ENCODE measurements at regions not wholly inside any gene's neighbourhood (a gene's known extent, or its start where the extent isn't known, plus 50 kb on each side); places are given as distances from the start of the nearest gene placed in this dataset.

DNA sequence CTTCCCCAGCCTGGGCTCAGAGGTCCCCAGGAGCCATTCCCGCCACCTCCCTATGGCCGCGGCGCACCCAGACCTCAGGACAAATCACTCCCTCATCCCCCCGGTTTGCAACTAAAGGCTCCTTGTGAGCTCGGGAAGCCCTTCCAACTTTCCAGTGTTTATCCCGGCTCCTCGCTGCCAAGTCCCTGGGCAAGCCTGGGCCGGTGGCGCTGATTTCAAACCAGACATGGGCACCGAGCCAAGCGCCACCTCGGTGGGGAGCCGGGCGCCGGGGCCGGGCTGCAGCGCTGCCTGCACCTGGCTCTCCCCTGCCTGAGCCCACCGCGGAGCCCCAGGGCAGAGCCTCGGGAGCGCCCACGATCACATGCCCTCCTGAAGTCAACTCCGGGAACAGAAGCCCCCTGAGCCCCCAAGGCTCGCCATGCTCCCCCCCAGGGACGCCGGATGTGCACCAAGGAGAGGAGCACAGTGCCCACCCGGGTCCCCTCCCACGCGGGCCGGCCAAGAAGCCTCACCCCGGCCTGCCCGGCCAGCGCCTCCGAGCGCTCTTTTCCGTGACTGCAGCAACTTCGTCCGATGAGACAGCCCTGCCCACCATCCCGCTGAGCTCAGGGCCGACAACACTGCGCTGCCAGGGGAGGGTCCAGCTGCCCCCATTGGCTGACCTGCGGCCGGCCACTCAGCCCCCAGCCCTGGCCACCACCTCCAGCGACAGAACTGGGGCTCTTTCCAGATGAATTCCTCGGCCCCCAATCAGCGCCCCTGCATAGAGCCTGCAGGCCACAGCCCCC lies 50.0 kb downstream of the NCOR2 start:
- DNase-seq (ENCODE audit: low spot score): peak; percentile 58

DNA sequence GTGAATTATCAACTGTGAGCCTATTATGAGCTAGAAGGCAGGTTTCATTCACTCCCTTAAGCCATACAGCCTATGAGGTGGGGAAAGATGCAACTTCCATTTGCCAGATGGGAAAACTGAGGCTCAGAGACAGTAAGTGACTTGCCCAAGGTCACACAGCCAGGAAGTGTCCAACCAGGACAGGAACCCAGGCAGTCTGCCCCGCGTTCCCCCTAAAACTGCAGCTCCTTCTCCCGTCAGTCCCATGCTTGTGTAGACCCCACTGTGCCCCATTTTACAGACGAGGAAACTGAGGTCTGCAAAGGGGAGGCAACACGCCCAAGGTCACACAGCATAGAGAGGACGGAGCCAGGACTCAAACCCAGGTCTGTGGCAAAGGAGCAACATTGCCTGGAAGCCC lies 50.6 kb downstream of the NCOR2 start:
- no peak for DNase-seq (ENCODE audit: low spot score)

DNA sequence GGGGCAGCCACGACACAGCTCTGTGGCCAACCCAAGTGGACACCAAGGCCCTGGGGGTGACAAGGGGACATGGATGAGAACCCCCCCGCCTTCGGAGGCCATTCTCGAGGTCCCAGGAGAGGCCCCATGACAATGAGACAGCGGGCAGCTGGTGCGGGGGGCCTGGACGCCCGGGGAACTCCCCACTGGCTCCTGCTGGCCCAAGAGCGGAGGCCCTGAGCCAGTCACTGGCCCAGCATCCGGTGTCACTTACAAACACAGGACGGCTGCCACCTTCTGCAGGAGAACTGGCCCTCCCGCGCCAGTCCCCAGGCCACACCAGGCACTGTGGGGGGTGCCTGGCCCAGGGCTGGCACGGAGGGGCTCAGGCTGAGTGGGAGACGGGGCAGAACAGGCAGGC lies 51.4 kb downstream of the NCOR2 start:
- DNase-seq (ENCODE audit: low spot score): no peak

DNA sequence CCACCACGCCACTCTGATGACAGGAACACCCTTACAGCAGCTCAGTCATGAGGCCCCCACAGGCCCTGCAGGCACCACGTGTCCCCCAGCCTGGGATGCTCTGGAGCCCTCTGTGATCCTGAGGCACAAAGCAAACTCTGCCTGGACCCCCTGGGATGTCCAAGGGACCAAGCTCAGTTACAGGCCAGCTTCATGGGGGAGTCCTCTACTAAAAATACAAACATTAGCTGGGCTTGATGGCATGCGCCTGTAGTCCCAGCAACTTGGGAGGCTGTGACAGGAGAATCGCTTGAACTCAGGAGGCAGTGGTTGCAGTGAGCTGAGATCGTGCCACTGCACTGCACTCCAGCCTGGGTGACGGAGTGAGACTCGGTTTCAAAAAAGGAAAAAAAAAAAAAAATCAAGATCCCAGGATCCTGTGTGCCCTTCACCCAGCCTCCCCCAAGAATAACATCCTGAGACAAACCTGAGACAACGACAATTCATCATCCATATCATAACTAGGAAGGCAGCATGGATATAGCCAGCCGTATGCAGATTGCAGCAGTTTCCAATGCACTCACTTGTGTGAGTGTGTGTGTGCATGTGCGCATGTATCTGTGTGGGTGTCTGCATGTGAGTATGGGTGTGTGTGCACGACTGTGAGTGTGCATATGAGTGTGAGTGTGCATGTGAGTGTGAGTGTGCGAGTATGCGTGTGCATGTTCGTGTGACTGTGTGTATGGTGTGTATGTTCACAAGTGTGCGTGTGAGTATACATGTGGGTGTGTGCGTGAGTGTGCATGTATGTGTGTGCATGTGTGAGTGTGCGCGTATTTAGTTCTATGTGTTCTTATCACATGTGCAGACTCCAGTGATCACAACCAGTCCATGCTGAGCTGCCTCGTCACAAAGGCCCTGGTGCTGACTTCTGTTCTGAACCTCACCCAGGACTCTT lies 52.1 kb downstream of the NCOR2 start:
- DNase-seq (ENCODE audit: low spot score): no peak

DNA sequence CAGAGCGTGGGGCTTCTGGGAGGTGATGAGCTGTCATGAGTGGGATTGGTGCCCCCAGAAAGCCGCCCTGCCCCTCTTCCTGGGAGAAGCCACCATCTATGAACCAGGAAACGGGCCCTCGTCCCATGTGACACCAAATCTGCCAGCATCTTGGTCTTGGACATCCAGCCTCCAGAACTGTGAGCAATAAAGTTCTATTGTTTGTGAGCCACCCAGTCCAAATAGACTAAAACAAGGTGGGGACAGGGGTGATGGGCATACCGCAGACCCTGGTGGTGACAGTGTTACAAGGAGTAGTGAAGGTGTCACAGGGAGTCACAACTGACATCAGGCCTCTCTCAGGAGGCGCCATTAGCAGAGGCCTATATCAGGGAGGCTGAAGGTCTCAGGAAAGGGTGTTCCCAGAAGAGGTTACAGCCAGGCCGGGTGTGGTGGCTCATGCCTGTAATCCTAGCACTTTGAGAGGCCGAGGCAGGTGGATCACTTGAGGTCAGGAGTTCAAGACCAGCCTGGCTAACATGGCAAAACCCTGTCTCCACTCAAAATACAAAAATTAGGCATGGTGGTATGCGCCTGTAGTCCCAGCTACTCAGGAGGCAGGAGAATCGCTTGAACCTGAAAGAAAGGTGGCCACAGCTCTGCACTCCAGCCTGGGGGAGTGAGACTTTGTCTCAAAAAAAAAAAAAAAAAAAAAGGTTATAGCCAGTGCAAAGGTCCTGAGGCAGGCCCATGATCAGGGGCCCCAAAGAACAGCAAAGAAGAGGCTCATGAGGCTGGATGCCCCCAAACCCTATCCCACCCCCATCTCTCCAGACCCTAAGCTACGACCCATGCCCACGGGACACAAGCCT lies 53.0 kb downstream of the NCOR2 start:
- no peak for DNase-seq (ENCODE audit: low spot score)

DNA sequence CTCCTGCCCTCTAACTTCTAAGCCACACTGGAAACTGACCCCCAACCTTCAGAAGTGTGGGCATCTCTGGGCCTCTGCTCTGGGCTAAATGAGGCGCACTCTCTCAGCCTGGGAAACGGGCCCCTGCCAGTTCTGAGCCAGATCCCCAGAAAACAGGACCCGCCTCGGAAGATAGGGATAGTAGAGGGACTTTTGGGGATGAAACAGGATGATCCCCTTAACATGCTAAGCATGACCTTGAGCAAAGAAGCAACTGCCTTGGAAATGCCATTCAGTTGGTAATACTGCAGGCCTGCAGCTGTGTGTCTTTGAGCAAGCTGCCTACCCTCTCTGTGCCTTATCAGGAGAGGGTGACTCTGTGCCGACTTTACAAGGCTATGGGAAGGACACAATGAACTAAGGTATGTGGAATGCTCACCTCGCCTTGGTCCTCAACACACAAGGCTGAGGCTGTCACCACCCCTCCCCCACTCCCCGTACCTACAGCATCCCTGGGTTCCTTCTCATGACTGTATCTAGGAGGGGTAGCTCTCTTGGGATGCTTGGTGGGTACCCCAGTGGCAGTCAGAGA lies 54.0 kb downstream of the NCOR2 start:
- no peak for DNase-seq (ENCODE audit: low spot score)

DNA sequence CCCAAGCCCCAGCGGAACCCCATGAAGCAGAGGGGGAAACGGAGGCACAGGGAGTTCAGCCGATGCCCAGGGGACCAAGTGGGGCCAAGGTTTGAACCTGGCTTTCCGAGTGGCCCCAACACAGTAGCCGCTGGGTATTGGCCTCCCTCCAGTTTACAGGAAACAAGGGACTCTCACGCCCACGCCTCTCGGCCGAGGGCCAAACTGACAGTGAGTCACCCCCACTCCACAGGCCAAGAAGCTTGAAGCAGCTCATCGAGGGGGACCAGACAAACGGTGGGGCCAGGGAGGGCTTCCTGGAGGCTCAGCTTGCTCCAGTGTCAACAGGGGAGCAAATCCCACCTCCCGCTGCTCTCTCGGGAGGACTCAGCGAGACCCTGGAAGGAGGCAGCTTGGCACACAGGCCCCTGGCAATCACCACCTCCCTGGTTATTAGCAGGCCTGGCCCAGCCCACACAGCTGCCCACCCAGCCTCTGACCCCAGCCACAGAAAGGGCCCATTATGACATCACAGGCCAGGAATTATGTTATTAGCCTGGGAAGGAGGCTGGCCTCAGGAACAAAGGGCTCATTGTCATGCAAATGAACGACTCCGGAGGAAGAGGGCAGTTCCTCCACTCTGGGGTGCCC lies 54.6 kb downstream of the NCOR2 start:
- peak; percentile 83 for DNase-seq (ENCODE audit: low spot score)

DNA sequence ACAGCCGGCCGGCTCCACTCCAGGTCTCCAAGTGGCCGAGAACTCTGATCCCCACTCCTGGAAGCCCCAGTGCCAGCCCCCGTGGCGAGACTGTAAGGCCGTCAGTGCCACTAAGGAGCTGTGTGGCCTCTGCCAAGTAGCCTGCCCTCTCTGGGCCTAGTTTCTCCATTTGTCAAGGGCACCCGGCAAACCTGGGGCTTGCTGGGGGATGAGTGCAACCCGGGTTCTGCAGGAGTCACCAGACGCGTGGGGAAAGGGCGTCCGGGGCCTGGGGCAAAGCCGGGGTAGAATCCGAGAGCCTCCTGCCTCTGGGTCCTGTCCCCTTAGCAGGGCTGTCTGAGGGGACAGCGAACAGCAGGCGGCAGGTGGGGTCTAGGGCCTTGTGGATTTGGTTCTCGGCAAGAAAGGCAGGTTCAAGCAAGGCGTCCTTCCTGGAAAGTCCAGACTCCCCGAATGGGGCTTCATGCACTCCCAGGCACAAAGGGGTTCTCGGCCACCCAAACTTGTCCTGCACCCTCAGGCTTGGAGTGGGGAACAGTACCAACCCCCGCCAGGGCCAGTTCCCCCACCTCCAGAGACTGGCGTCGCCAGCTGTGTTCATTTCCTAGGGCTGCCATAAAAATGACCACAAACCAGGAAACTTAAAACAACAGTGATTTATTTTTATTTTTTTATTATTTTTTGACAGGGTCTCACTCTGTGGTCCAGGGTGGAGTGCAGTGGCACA lies 56.0 kb downstream of the NCOR2 start:
- DNase-seq (ENCODE audit: low spot score): no peak

DNA sequence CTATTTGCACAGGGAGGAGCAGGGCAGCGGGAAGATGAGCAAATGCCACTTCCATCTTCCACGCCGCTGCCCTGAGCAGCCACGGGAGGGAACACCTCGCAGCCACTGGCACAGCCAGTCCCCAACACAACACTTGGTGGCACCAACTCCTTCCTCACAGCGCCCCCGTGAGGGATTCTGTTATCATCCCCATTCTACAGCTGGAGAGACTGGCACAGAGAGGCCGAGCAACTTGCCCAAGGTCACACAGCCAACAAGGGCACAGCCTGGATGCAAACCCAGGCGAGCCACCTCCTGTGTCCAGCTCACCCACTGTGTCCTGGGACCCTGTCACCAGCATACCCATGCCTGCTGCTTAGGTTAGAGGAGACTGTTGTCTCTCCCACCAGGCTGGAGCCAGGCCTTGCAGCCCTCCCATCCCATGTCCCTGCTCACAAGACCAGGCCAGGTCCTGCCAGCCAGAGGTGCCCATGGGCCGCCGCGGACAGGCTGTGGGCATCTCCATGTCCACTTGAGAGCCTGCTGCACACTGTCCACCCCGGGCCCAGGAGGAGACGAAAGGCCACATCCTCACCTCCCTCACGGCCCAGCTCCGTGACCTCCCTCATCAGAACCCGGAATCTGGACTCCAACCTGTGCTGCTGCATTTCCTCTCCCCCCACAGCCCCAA lies 57.0 kb downstream of the NCOR2 start:
- no peak for DNase-seq (ENCODE audit: low spot score)

DNA sequence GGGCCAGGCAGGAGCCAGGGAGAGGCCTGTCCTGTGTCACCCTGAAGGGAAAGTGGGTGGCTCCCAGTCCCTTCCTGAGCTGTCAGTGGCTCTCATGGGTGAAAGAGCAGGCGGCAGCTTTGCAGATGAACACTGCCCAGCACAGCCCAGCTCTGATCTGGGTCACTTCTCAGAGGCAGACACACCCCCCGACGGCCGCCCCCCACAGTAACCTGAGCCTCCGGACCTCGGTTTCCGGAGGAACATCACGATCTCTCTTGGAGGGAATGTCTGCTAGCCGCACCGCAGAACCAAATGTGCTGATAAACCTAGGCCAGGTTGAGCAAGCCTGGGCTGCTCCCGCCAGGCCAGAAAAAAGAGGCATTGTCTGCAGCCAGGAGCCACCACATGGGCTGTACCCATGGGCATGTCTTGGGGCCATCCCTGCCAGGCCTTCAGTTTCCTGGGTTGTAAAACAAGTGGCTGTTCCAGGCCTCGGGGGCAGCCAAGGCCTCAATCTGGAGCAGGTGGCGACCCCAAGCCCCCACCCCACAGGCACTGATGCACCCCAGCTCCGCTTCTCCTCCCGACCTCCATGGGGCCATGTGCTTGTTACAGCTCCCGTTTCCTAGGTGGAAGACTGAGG lies 57.6 kb downstream of the NCOR2 start:
- DNase-seq (ENCODE audit: low spot score): peak; percentile 59

DNA sequence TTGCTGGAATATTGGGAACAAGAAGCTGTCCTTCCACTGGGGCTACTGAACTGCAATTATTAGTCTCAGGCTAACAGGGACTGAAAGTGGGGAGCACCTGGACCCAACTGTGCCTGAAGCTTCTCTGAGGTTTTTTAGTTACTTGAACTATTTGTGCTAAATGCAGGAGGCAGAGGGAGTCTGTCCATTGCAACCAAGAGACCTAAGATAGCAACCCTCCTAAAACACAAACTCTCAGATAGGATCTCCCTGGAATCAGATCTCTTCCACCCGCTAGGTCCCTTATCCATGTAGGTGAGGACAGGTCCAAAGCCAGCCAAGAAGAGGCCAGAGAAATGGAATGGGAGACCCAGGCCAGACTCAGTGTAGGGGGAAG lies 58.1 kb downstream of the NCOR2 start:
- no peak for DNase-seq (ENCODE audit: low spot score)

DNA sequence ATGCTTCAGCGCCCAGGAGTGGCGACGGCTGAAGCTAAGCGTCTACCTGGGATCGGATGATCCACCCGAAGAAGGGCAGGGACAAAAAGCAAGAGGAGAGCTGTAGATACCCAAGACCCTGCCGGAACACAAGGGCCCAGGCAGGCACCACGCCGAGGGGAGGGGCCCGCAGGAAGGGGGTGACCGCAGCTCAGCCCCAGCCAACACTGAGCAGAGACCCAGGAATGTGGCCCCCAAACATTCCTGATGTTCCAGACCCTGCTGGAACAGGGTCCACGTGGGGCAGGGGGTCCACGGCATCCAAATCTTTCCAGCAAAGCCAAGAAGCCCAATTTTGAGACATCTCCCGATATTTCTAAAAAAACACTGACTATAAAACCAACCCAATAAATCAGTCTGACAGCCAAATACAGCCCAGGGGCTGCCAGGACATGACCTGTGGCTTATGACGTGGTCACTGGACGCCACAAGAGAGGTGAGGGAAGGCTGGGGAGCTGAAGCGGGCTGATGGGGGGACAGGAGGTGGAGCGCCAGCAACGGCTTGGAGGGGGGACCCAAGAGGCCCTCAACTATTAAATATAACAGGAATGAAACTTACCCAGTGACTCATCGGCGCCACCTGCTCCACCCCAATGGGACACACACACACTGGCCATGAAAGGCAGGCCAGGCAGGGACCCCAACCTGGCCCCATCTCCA lies 58.9 kb downstream of the NCOR2 start:
- no peak for DNase-seq (ENCODE audit: low spot score)

DNA sequence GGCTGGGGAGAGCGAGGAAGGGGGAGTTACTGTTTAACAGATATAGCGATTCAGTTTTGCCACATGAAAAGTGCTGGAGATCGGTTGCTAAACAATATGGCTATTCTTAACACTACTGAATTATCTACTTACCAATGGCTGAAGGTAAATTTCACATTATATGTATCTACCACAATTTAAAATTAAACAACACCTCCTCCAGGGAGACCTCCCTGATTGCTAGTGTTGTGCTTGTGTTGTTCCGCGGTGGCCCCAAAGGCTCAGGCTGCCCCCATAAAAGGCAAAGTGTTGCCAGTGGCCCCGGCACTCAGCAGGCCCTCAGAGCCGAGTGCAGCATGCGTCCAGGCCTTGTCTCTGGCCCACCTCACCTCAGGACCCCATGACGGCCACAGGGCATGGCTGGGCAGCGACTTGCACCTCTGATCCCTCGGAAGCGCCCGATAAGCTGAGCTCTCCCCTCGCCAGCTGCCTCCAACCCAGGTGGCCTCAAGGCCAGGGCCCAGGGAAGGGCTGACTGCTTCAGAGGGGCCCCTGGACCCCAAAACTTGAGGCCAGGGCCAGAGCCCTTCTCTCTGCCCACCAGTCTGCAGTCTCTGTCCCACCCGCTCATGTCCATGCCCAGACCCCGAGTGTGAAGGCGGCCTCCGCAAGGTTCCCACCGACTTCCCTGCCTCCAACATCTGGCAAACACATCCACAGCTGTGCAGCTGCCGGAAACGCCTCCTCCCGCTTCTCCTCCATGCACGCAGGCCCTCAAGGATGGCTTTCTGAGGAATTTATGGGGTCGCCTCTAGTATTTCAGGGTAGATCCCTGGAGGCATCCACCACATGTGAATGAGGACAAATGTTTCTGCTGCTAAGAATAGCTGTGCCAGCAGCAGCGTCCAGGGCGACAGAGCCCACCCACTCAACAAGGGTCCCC lies 60.0 kb downstream of the NCOR2 start:
- peak; percentile 26 for DNase-seq (ENCODE audit: low spot score)

DNA sequence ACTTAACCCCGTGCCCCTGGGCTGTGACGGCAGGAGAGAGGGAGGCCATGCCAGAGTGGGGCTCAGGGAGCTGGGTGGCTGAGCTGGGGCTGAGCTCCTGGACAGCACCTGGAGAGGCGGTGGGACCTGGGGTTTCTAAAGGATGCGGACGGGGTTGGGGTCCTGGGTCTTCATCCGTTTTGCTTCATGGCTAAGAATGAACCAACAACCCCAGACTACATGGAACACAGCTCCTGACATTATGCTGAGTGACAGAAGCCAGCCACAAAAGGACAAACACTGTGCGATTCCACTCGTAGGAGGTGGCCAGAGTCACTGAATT lies 60.6 kb downstream of the NCOR2 start:
- no peak for DNase-seq (ENCODE audit: low spot score)

DNA sequence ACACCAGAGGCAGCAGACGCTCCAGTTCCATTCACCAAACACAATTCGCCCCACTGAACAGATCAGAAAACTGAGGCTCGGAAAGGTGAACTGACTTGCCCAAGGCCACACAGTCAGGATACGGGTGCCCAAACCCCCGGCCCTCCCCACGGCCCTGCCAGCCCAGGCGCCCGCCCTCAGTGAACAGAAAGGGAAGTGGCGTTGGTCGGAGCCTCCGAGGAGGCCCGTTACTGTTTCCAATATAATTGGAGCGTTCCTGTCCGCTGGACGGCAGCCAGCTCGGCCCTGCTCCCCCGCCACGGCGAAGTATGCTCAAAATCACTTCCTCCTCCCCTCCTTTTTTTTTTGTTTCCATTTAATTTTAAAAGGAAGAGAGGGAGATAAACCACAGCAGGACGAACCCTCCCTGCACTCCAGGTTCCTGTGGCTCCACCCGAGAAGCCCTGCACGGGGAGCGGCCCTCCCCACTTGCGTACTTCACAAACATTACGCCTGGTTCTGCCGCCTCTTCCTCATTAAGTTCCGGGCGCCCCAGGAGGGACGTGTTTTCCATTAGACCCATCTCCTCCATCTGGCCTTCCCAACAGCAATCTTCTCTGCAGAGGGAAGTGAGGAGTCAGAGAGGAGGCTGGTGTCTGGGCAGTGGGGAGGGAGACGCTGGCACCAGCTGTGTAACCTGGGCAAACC lies 61.1 kb downstream of the NCOR2 start:
- DNase-seq (ENCODE audit: low spot score): peak; percentile 58

DNA sequence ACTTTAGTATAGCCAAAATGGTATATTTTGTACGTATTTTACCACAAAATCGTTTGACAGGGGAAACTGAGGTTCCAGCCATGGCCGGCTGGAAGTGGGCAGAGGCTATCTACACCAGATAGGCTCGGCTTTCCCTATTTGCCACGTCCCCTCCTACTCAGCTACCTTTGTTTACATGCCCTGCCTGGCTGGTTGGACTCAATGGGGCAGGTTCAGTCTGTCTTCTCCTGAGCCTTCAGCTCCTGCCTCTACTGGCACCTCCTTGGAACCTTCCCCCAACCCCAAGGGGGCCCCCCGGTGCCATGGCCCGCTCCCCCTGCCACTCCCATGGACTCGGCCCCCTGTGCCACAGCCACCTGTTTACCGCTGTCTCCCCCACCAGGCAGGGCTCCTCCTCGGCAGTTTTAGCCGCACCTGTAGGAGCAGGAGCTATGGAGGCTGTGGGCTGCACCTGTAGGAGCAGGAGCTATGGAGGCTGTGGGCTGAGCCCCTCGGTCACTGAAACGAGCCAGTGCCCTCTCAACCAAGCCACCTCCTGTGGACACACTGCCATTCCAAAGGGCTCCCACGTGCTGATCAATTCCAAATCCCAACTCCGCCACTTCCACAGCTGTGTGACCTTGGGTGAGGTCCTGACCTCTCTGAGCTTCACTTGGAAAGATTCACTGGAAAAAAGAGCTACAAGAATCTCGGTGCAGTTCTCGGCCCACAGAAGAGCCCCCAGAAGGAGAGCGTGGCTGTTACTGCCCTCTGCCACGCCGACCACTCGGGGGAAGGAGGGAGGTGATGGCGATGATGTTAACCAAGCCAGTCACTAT lies 62.2 kb downstream of the NCOR2 start:
- DNase-seq (ENCODE audit: low spot score): no peak

All from AG20443 (cell line).